ENCODE measurements at regions not wholly inside any gene's neighbourhood (a gene's known extent, or its start where the extent isn't known, plus 50 kb on each side); places are given as distances from the start of the nearest gene placed in this dataset.
"Not testable (repeated sequence)": the region's sequence is repeated elsewhere in the genome, so short reads cannot be mapped to it uniquely, and the experiment has no call there.

GRCh38 chr9:138197156-138197555 lies 319.6 kb downstream of the CACNA1B start:
- ATAC-seq (ENCODE audit: low read depth); H2BK5ac ChIP-seq (ENCODE audit: low read depth, low read length, poor library complexity, severe bottlenecking); H2BK20ac ChIP-seq (ENCODE audit: low read depth, low read length); in situ Hi-C loops (cut with MboI; ENCODE audit: low sequenced_read_pairs); H4K8ac ChIP-seq (ENCODE audit: low read depth in 2 of 2, low read length in 2 of 2); H4K91ac ChIP-seq (ENCODE audit: insufficient read depth, low read depth, low read length); CTCF ChIA-PET; H3K9me3 ChIP-seq (ENCODE audit: control insufficient read depth, insufficient read depth, low read length); H3K18ac ChIP-seq (ENCODE audit: low read depth, low read length); H3K4ac ChIP-seq (ENCODE audit: low read depth, low read length); H3K9me1 ChIP-seq (ENCODE audit: insufficient read depth, low read length); H2AK5ac ChIP-seq (ENCODE audit: low read depth, low read length); POLR2A ChIA-PET (ENCODE audit: unreplicated experiment); H3K9ac ChIP-seq (ENCODE audit: low read depth, low read length); H2BK15ac ChIP-seq (ENCODE audit: low read depth, low read length); H2AFZ ChIP-seq (replicated peaks; ENCODE audit: low read length, poor library complexity); H3K23ac ChIP-seq (ENCODE audit: low read depth, low read length); H3K56ac ChIP-seq (ENCODE audit: extremely low read depth, insufficient read depth, low read length); BruUV-seq (replicated peaks); H3K4me2 ChIP-seq (ENCODE audit: low read depth, low read length); H2AK9ac ChIP-seq (replicated peaks; ENCODE audit: low read depth, low read length, poor library complexity); H3K4me1 ChIP-seq (ENCODE audit: control insufficient read depth, insufficient read depth, low read length); intact Hi-C loops (cut with micrococcal nuclease); H3K36me3 ChIP-seq (ENCODE audit: control insufficient read depth, insufficient read depth, low read length); dilution Hi-C loops (cut with HindIII; ENCODE audit: low sequenced_read_pairs, unreplicated experiment); H3K14ac ChIP-seq (replicated peaks; ENCODE audit: low read depth, low read length); H3K4me3 ChIP-seq (ENCODE audit: insufficient read depth, low read depth, low read length); H3K79me1 ChIP-seq (ENCODE audit: low read depth in 1 of 2, low read length in 2 of 2); H4K20me1 ChIP-seq (ENCODE audit: insufficient read depth, low read length); H2BK120ac ChIP-seq (ENCODE audit: low read depth, low read length); H3K27ac ChIP-seq (ENCODE audit: insufficient read depth, low read length); H3K27me3 ChIP-seq (ENCODE audit: control insufficient read depth, insufficient read depth, low read length); DNase-seq; H4K5ac ChIP-seq (ENCODE audit: low read depth, low read length): not testable (repeated sequence)
- WGBS, 2 experiments (ENCODE audit: extremely low coverage in 2 of 2, insufficient read length in 1 of 2) = no CpG with 5 or more reads among the region's 9 CpGs

GRCh38 chr9:138198963-138199362 lies 321.4 kb downstream of the CACNA1B start:
- 67% methylated on average over 1 of the region's 1 CpG; no CpG with 5 or more reads in 1 of the 2 experiments for WGBS, 2 experiments (ENCODE audit: extremely low coverage in 2 of 2, insufficient read length in 1 of 2)
- H2AK5ac ChIP-seq (ENCODE audit: low read depth, low read length) = not testable (repeated sequence)

More at GRCh38 chr9:138198963-138199362, 321.4 kb downstream of the CACNA1B start:
- H3K27ac ChIP-seq (ENCODE audit: insufficient read depth, low read length); dilution Hi-C loops (cut with HindIII; ENCODE audit: low sequenced_read_pairs, unreplicated experiment); in situ Hi-C loops (cut with MboI; ENCODE audit: low sequenced_read_pairs); H2AK9ac ChIP-seq (replicated peaks; ENCODE audit: low read depth, low read length, poor library complexity); H3K9me3 ChIP-seq (ENCODE audit: control insufficient read depth, insufficient read depth, low read length); H2BK20ac ChIP-seq (ENCODE audit: low read depth, low read length); H3K14ac ChIP-seq (replicated peaks; ENCODE audit: low read depth, low read length); H3K9me1 ChIP-seq (ENCODE audit: insufficient read depth, low read length); H2AFZ ChIP-seq (replicated peaks; ENCODE audit: low read length, poor library complexity); H2BK15ac ChIP-seq (ENCODE audit: low read depth, low read length); H3K4me1 ChIP-seq (ENCODE audit: control insufficient read depth, insufficient read depth, low read length); H3K27me3 ChIP-seq (ENCODE audit: control insufficient read depth, insufficient read depth, low read length); intact Hi-C loops (cut with micrococcal nuclease); ATAC-seq (ENCODE audit: low read depth); H2BK5ac ChIP-seq (ENCODE audit: low read depth, low read length, poor library complexity, severe bottlenecking); CTCF ChIA-PET; H2BK120ac ChIP-seq (ENCODE audit: low read depth, low read length); H3K79me1 ChIP-seq (ENCODE audit: low read depth in 1 of 2, low read length in 2 of 2); H3K4me2 ChIP-seq (ENCODE audit: low read depth, low read length); H4K5ac ChIP-seq (ENCODE audit: low read depth, low read length); H4K8ac ChIP-seq (ENCODE audit: low read depth in 2 of 2, low read length in 2 of 2); H3K18ac ChIP-seq (ENCODE audit: low read depth, low read length); H4K91ac ChIP-seq (ENCODE audit: insufficient read depth, low read depth, low read length); H3K36me3 ChIP-seq (ENCODE audit: control insufficient read depth, insufficient read depth, low read length); H3K4me3 ChIP-seq (ENCODE audit: insufficient read depth, low read depth, low read length); DNase-seq; H3K56ac ChIP-seq (ENCODE audit: extremely low read depth, insufficient read depth, low read length); H4K20me1 ChIP-seq (ENCODE audit: insufficient read depth, low read length); H3K23ac ChIP-seq (ENCODE audit: low read depth, low read length); BruUV-seq (replicated peaks); H3K9ac ChIP-seq (ENCODE audit: low read depth, low read length); H3K4ac ChIP-seq (ENCODE audit: low read depth, low read length); POLR2A ChIA-PET (ENCODE audit: unreplicated experiment): not testable (repeated sequence)

Data from IMR-90 (cell line).